ENCODE measurements at regions not wholly inside any gene's neighbourhood (a gene's known extent, or its start where the extent isn't known, plus 50 kb on each side); places are given as distances from the start of the nearest gene placed in this dataset.

DNA sequence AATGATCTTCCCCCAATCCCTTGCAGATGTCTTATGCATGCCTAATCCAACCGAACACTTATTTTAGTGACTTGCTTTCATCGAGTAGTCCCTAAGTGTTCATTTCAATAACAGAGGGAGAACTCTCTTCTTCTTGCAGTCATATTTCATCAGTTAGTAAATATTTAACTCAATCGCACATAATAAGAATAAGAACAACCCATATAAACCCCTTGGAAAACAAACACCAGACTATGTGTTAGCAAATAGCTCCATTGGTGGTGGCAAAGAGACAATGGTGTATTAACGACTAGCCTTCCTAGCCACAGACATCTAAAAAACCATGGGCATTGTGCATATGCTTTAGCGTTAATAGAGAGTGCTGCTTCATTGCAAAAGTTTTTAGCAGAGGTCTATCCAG lies 725.8 kb downstream of the BCL11A start:
- no peak overlapping the region for H3K4me3 ChIP-seq (ENCODE audit: low read length)
- DNase-seq = no peak
- no peaks in the 10 kb centered on the region for H3K36me3 ChIP-seq (ENCODE audit: insufficient read depth, low read length)
- H3K36me3 Mint-ChIP-seq (ENCODE audit: low read depth) = no peaks in the 10 kb centered on the region
- H3K9me3 ChIP-seq (ENCODE audit: control insufficient read depth in 1 of 2, insufficient read depth in 1 of 2, low read length in 2 of 2) = no peaks in the 10 kb centered on the region
- H3K27me3 ChIP-seq (ENCODE audit: control insufficient read depth in 1 of 2, insufficient read depth in 2 of 2, low read length in 2 of 2) = no peaks in the 10 kb centered on the region
- H3K4me1 Mint-ChIP-seq (ENCODE audit: low read depth) = no peaks in the 10 kb centered on the region
- ATAC-seq (ENCODE audit: poor library complexity) = no peak
- intact Hi-C loops (cut with DNase I, micrococcal nuclease) = no loop called here
- no peak overlapping the region for H3K4me3 Mint-ChIP-seq
- POLR2A ChIA-PET = no interaction called here
- H3K9me3 Mint-ChIP-seq = peaks cover 3% of the 10 kb centered on the region
- H3K4me1 ChIP-seq (ENCODE audit: insufficient read depth, low read length) = no peaks in the 10 kb centered on the region
- TF ChIP-seq, protein P1, sequence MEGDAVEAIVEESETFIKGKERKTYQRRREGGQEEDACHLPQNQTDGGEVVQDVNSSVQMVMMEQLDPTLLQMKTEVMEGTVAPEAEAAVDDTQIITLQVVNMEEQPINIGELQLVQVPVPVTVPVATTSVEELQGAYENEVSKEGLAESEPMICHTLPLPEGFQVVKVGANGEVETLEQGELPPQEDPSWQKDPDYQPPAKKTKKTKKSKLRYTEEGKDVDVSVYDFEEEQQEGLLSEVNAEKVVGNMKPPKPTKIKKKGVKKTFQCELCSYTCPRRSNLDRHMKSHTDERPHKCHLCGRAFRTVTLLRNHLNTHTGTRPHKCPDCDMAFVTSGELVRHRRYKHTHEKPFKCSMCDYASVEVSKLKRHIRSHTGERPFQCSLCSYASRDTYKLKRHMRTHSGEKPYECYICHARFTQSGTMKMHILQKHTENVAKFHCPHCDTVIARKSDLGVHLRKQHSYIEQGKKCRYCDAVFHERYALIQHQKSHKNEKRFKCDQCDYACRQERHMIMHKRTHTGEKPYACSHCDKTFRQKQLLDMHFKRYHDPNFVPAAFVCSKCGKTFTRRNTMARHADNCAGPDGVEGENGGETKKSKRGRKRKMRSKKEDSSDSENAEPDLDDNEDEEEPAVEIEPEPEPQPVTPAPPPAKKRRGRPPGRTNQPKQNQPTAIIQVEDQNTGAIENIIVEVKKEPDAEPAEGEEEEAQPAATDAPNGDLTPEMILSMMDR (IDR thresholded peaks at IDR 0.05) = no peak
- CTCF ChIA-PET = no interaction called here
- H3K27ac ChIP-seq (ENCODE audit: low read depth in 1 of 2, low read length in 2 of 2) = no peak overlapping the region
- H3K27me3 Mint-ChIP-seq = no peaks in the 10 kb centered on the region
- no peak overlapping the region for H3K27ac Mint-ChIP-seq

DNA sequence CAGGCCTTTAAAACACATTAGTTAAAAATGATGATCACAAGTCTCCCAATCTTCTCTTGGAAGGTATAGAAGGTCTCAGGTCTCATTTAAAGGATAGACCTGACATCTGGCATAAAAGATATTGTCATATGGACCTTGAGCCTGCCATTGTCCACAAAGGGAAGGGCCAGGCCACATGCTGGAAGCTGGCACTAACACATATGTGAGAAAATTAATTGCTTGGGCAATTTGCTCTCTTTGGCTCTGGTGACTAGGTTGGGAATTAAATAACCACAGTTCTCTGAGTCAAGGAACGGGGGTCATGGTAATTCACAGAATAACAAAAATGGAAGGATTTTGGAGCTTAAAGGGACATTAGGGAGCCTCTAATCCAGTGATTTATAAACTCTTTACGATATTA lies 727.3 kb downstream of the BCL11A start:
- TF ChIP-seq, protein P1 (IDR thresholded peaks at IDR 0.05) = no peak
- peaks cover 3% of the 10 kb centered on the region for H3K9me3 Mint-ChIP-seq
- no peak overlapping the region for H3K4me3 Mint-ChIP-seq
- no peaks in the 10 kb centered on the region for H3K36me3 Mint-ChIP-seq (ENCODE audit: low read depth)
- H3K27me3 Mint-ChIP-seq = no peaks in the 10 kb centered on the region
- Histone ChIP-seq H3K36me3 (ENCODE audit: insufficient read depth, low read length) (no peaks in the 10 kb centered on the region), H3K4me3 (ENCODE audit: low read length) (no peak overlapping the region), H3K9me3 (ENCODE audit: control insufficient read depth in 1 of 2, insufficient read depth in 1 of 2, low read length in 2 of 2) (no peaks in the 10 kb centered on the region), H3K4me1 (ENCODE audit: insufficient read depth, low read length) (no peaks in the 10 kb centered on the region), H3K27me3 (ENCODE audit: control insufficient read depth in 1 of 2, insufficient read depth in 2 of 2, low read length in 2 of 2) (no peaks in the 10 kb centered on the region), H3K27ac (ENCODE audit: low read depth in 1 of 2, low read length in 2 of 2) (no peak overlapping the region)
- intact Hi-C loops (cut with DNase I, micrococcal nuclease) = no loop called here
- POLR2A ChIA-PET = no interaction called here
- H3K27ac Mint-ChIP-seq = no peak overlapping the region
- H3K4me1 Mint-ChIP-seq (ENCODE audit: low read depth) = no peaks in the 10 kb centered on the region
- DNase-seq (no peak), ATAC-seq (ENCODE audit: poor library complexity) (no peak)
- CTCF ChIA-PET = no interaction called here

DNA sequence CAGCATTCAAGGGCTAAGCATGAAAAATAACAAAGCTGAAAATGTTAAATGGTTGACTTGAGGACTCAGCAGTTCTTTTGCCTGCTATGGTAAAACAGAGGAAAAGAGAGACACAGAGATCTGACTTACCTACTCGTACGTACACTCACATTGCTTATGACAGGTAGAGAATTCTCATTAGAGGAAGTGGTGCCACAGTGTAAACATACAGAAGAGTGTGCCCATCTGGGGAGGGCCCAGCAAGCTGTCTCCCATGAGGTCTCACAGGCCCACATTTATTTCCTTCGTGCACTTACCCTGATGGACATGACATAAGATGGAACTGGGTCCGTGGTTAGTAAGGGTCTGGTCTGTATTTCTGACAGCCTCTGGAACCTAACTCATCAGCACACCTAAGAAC lies 729.1 kb downstream of the BCL11A start:
- no peaks in the 10 kb centered on the region for H3K27me3 Mint-ChIP-seq
- TF ChIP-seq, protein P1 (IDR thresholded peaks at IDR 0.05) = no peak
- no peak for ATAC-seq (ENCODE audit: poor library complexity)

More for the DNA sequence above, 729.1 kb downstream of the BCL11A start:
- no peak overlapping the region for H3K4me3 ChIP-seq (ENCODE audit: low read length)
- ChIA-PET CTCF (no interaction called here), POLR2A (interaction anchor here (0.6 kb wide), 1 partner anchor 1100 kb away, joined by 3 read pairs; no protein-coding TSS in a partner anchor)
- H3K4me1 Mint-ChIP-seq (ENCODE audit: low read depth) = no peaks in the 10 kb centered on the region
- H3K9me3 Mint-ChIP-seq = no peaks in the 10 kb centered on the region
- no peaks in the 10 kb centered on the region for H3K36me3 Mint-ChIP-seq (ENCODE audit: low read depth)
- no peaks in the 10 kb centered on the region for H3K4me1 ChIP-seq (ENCODE audit: insufficient read depth, low read length)
- H3K36me3 ChIP-seq (ENCODE audit: insufficient read depth, low read length) = no peaks in the 10 kb centered on the region
- intact Hi-C loops (cut with DNase I, micrococcal nuclease) = no loop called here
- no peak overlapping the region for H3K27ac ChIP-seq (ENCODE audit: low read depth in 1 of 2, low read length in 2 of 2)
- no peak overlapping the region for H3K27ac Mint-ChIP-seq
- no peaks in the 10 kb centered on the region for H3K27me3 ChIP-seq (ENCODE audit: control insufficient read depth in 1 of 2, insufficient read depth in 2 of 2, low read length in 2 of 2)
- DNase-seq = no peak
- H3K9me3 ChIP-seq (ENCODE audit: control insufficient read depth in 1 of 2, insufficient read depth in 1 of 2, low read length in 2 of 2) = no peaks in the 10 kb centered on the region
- no peak overlapping the region for H3K4me3 Mint-ChIP-seq

Measured in CD4-positive, alpha-beta T cell (primary cell).